ENCODE measurements at regions not wholly inside any gene's neighbourhood (a gene's known extent, or its start where the extent isn't known, plus 50 kb on each side); places are given as distances from the start of the nearest gene placed in this dataset.

GRCh38 chr17:72302735-72303134 lies 181.9 kb downstream of the SOX9 start:
- DNase-seq (ENCODE audit: low spot score) = no peak

GRCh38 chr17:72303787-72304733 lies 183.2 kb downstream of the SOX9 start:
- DNase-seq (ENCODE audit: low spot score) = no peak

- no peak for DNase-seq (ENCODE audit: low spot score)
Measured at GRCh38 chr17:72304859-72305258, 184.0 kb downstream of the SOX9 start.

GRCh38 chr17:72305472-72305871 lies 184.7 kb downstream of the SOX9 start:
- no peak for DNase-seq (ENCODE audit: low spot score)

DNA sequence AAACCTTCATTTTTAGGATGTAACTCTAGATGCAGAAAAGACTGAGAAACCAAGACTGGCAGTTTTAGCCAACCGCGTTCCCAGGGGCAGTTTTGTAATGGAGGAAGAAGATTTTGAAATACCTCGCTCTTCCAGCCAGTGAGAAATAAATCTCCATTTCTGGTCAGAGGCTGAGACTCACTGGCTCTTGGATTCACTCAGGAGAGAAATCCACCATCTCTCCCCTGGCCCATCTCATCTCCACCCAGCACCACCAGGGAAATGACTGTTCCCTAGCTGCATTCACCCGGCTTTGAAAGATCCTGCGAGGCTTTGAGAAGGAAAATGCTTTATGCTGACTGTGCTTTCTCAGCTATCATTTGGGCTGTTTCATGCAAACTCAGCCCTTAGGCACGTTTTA lies 185.2 kb downstream of the SOX9 start:
- DNase-seq (ENCODE audit: low spot score) = no peak

GRCh38 chr17:72307836-72308235 lies 187.0 kb downstream of the SOX9 start:
- no peak for DNase-seq (ENCODE audit: low spot score)

DNA sequence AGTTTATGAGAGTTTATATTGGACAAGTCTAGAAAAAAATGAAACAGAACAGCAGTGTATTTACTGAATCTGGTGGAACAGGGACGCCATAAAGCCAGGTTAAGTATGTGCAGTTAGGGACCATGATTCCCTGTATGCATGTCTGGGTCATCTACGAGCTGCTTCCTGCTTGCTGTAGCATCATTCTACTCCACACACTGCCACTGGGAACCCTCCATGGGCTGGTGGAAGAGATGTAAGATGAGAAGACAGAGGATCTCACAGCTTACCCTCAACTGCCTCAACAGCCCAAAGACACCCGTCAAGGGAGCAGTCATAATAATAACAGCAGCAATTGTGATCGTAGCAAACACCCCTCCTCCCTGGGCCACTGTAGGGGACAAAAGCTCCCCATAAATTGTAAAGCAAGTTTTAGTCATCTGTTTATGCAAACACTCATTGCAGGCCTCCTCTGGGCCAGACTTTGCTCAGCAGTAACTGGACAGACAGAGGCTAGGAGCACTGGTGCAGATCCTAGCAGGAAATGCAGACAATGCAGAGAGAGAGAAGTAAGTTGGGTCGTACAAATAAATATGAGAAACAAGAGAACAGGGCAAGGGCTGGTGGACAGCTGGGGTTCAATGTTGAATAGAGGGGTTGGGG lies 188.0 kb downstream of the SOX9 start:
- DNase-seq (ENCODE audit: low spot score) = no peak

GRCh38 chr17:72311004-72311403 lies 190.2 kb downstream of the SOX9 start:
- no peak for DNase-seq (ENCODE audit: low spot score)

- no peak for DNase-seq (ENCODE audit: low spot score)
Measured at GRCh38 chr17:72315122-72315913, 194.5 kb downstream of the SOX9 start.

DNA sequence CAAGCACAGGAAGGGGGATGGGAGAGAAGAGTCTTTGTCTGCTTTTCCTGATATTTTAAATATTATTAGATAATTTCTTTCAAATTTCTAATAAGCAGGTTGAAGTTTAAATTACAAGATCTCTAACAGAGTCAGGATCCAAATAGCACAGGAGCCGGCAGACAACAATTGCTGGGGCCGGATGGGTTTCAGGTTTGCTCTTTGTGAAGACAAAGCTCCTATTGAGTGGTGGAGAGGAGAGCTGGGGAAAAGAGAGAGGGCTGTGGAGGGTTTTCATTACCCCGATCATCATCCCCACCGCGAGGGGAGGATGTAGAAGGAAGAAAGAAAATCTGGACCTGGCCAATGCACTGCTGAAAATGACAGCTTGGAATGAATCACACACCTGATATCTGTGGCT lies 197.3 kb downstream of the SOX9 start:
- no peak for DNase-seq (ENCODE audit: low spot score)

- DNase-seq (ENCODE audit: low spot score) = no peak
Measured at GRCh38 chr17:72321896-72322295, 201.1 kb downstream of the SOX9 start.

- no peak for DNase-seq (ENCODE audit: low spot score)
Measured at GRCh38 chr17:72332367-72332766, 211.5 kb downstream of the SOX9 start.

DNA sequence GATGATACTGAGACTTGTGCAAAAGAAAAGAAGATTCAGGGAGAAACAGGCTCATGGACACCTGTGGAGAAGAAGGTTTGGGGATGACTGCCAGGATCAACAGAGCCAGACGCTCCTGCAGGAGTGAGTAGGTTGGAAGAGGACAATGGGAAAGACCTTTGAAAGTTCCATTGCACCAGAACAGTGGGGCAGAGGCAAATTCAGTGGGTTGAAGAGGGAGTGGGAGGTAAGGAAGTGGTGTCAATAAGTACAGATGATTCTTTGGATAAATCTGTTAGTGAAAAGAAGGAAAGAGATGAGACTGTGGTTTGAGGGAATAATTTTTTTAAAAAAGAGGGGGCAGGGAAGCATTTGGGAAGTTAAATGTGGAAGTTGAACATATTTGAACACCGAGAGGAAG lies 212.8 kb downstream of the SOX9 start:
- DNase-seq (ENCODE audit: low spot score) = no peak

- no peak for DNase-seq (ENCODE audit: low spot score)
Measured at GRCh38 chr17:72334205-72334604, 213.4 kb downstream of the SOX9 start.

GRCh38 chr17:72336026-72336803 lies 215.4 kb downstream of the SOX9 start:
- peak; percentile 78 for DNase-seq (ENCODE audit: low spot score)

DNA sequence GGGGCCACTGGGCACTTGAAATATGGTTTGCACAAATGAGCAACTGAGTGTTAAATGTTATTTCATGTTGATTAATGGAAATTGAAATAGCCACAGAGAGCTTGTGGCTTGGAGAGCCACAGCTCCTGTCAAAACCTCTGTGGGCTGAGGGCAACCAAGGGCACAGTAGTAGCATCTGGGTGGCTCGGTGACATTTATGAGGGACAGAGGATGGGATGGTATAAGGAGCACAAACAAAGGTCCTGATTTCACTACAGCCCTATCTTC lies 215.9 kb downstream of the SOX9 start:
- DNase-seq (ENCODE audit: low spot score) = no peak

GRCh38 chr17:72338304-72338703 lies 217.5 kb downstream of the SOX9 start:
- DNase-seq (ENCODE audit: low spot score) = no peak

GRCh38 chr17:72338847-72339790 lies 218.3 kb downstream of the SOX9 start:
- no peak for DNase-seq (ENCODE audit: low spot score)

DNA sequence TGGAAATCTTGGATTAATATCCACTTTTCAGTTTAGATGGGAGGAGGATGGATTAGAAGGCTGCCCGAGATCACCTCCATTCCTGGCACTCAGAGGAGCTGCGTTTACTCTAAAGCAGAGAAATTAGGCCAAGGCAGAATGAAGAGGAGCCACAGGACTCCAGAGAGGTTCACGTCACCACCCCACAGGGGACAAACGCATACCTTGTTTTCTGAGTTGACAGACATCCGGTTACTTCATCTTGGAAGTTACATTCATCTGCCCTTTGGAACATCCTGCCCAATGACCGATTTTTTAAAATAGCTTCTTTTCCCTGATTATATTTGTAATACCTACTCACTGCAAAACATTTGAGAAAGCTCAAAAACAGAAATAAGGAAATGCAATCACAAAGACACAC lies 220.0 kb downstream of the SOX9 start:
- DNase-seq (ENCODE audit: low spot score) = no peak

GRCh38 chr17:72342061-72342460 lies 221.2 kb downstream of the SOX9 start:
- no peak for DNase-seq (ENCODE audit: low spot score)

Measured in putamen (tissue), 1 donor.